A549 (cell line): ENCODE measurements at regions not wholly inside any gene's neighbourhood (a gene's known extent, or its start where the extent isn't known, plus 50 kb on each side); places are given as distances from the start of the nearest gene placed in this dataset.

Source experiments
- ATAC-seq, 2 experiments: fragments of 200-7000 bp in 1 of 2; fragments of >200 bp in 1 of 2; cut with Nextera tagmentation in 1 of 2; cut with Tn5 transposase in 1 of 2; 3 replicates each; pipeline versions ENCODE4 v1.8.0 to v1.9.1; 2018 to 2020; ENCODE audit warnings: mild to moderate bottlenecking in 1 of 2, moderate library complexity in 1 of 2
- CTCF ChIA-PET: fragments of 300-600 bp; sonication (Branson Sonifier 250); formaldehyde crosslinking; extraction: SDS; loops from one replicate; lab custom pipeline; 2021; ENCODE audit warnings: antibody characterized with exemption, inconsistent platforms; lab: Yijun Ruan, JAX
- POLR2A ChIA-PET: fragments of 350-600 bp; formaldehyde crosslinking; extraction: SDS; loops from one replicate; lab custom pipeline; 2021; ENCODE audit warnings: antibody characterized with exemption, inconsistent platforms; lab: Yijun Ruan, JAX
- DNase-seq, 2 experiments: peaks; one replicate each; pipeline versions ENCODE4 v3.0.0 to v3.0.0-alpha.2; 2011 to 2016; ENCODE audit warnings: low read depth in 1 of 2, low spot score in 1 of 2
- FAIRE-seq: peaks from 2 replicates; lab custom pipeline; 2011; peaks lifted over from hg19 to GRCh38; lab: Jason Lieb, UNC
- H3K27ac ChIP-seq, 2 experiments: fragments of >200 bp; sonication (Bioruptor Twin); formaldehyde crosslinking; 3 replicates each; pipeline ENCODE4 v1.5.1; 2016 to 2017
- H3K4me1 ChIP-seq: fragments of >200 bp; sonication (Bioruptor Twin); formaldehyde crosslinking; 3 replicates; pipeline ENCODE4 v1.6.1; 2016
- H3K4me2 ChIP-seq: fragments of >200 bp; sonication (Bioruptor Twin); formaldehyde crosslinking; 3 replicates; pipeline ENCODE4 v1.6.1; 2016
- H3K4me3 ChIP-seq: fragments of >200 bp; sonication (Bioruptor Twin); formaldehyde crosslinking; 3 replicates; pipeline ENCODE4 v1.5.1; 2016
- H3K9me3 ChIP-seq: fragments of >200 bp; sonication (Bioruptor Twin); formaldehyde crosslinking; 3 replicates; pipeline ENCODE4 v1.6.1; 2016
- CHD2 ChIP-seq: fragments of 150-350 bp; IDR thresholded peaks from 2 replicates; pipeline ENCODE4 v1.6.1; 2014; ENCODE audit warnings: low read length; ENCODE audit not compliant: partially characterized antibody
- CTCF ChIP-seq: fragments of >200 bp; sonication (Bioruptor Twin); formaldehyde crosslinking; IDR thresholded peaks from 3 replicates; pipeline ENCODE4 v1.5.1; 2016
- EP300 ChIP-seq, 2 experiments: fragments of >200 bp; sonication (Bioruptor Twin); formaldehyde crosslinking; IDR thresholded peaks; 2 replicates in 1 of 2; 3 replicates in 1 of 2; pipeline ENCODE4 v1.6.1; 2016 to 2017
- ESRRA ChIP-seq: fragments of 150-350 bp; IDR thresholded peaks from 2 replicates; pipeline ENCODE4 v1.6.1; 2014; ENCODE audit warnings: mild to moderate bottlenecking, low read length, borderline replicate concordance
- FOSB ChIP-seq: fragments of 250-450 bp; sonication (Bioruptor Pico); IDR thresholded peaks from 2 replicates; pipeline ENCODE4 v1.5.0; 2020; ENCODE audit warnings: mild to moderate bottlenecking, moderate library complexity
- FOSL2 ChIP-seq, 2 experiments: fragments of 450-650 bp in 1 of 2; fragments of >200 bp in 1 of 2; sonication (Bioruptor Twin) in 1 of 2; formaldehyde crosslinking; IDR thresholded peaks; 2 replicates each; pipeline versions ENCODE4 v1.5.0 to v1.6.1; 2016 to 2020; ENCODE audit warnings: mild to moderate bottlenecking in 1 of 2, moderate library complexity in 1 of 2
- FOXS1 ChIP-seq: fragments of 250-450 bp; sonication (Bioruptor Pico); IDR thresholded peaks from 2 replicates; pipeline ENCODE4 v1.5.0; 2020; ENCODE audit warnings: mild to moderate bottlenecking, moderate library complexity
- HDAC2 ChIP-seq: fragments of 200-600 bp; sonication (generic); IDR thresholded peaks from 2 replicates; pipeline ENCODE4 v1.6.1; 2016
- HES2 ChIP-seq: fragments of >200 bp; sonication (Bioruptor Twin); formaldehyde crosslinking; IDR thresholded peaks from 2 replicates; pipeline ENCODE4 v1.6.1; 2016
- HEYL ChIP-seq: fragments of 250-450 bp; sonication (Bioruptor Pico); IDR thresholded peaks from 2 replicates; pipeline ENCODE4 v1.8.0; 2021; ENCODE audit warnings: mild to moderate bottlenecking, moderate library complexity
- HOXA7 ChIP-seq: fragments of 250-450 bp; sonication (Bioruptor Pico); IDR thresholded peaks from 2 replicates; pipeline ENCODE4 v1.5.0; 2020; ENCODE audit warnings: mild to moderate bottlenecking, moderate library complexity
- JUN ChIP-seq, 2 experiments: fragments of >200 bp; sonication (Bioruptor Twin); formaldehyde crosslinking; IDR thresholded peaks; 2 replicates in 1 of 2; 3 replicates in 1 of 2; pipeline ENCODE4 v1.6.1; 2016 to 2017
- KDM5A ChIP-seq: fragments of 200-600 bp; sonication (generic); IDR thresholded peaks from 2 replicates; pipeline ENCODE4 v1.6.1; 2016; ENCODE audit warnings: antibody characterized with exemption, mild to moderate bottlenecking
- MAZ ChIP-seq: fragments of 150-350 bp; IDR thresholded peaks from 2 replicates; pipeline ENCODE4 v1.6.1; 2014; ENCODE audit warnings: antibody characterized with exemption, low read depth, low read length, borderline replicate concordance
- MYC ChIP-seq: IDR thresholded peaks from 2 replicates; pipeline ENCODE4 v1.6.1; 2012; ENCODE audit warnings: mild to moderate bottlenecking, inconsistent platforms, low read length, improper control_type of control experiment, borderline replicate concordance
- NR3C1 ChIP-seq: fragments of >200 bp; sonication (Bioruptor Twin); formaldehyde crosslinking; IDR thresholded peaks from 3 replicates; pipeline ENCODE4 v1.6.1; 2017
- PHF8 ChIP-seq: fragments of 200-600 bp; sonication (generic); IDR thresholded peaks from 2 replicates; pipeline ENCODE4 v1.6.1; 2016; ENCODE audit warnings: low read depth, mild to moderate bottlenecking, antibody characterized with exemption, moderate library complexity, borderline replicate concordance
- SREBF2 ChIP-seq: fragments of 450-650 bp; IDR thresholded peaks from 2 replicates; pipeline ENCODE4 v1.6.1; 2014; ENCODE audit warnings: mild to moderate bottlenecking, moderate library complexity
- TFCP2L1 ChIP-seq: fragments of 250-450 bp; sonication (Bioruptor Pico); IDR thresholded peaks from 2 replicates; pipeline ENCODE4 v1.5.0; 2021; ENCODE audit warnings: mild to moderate bottlenecking
- ZFP36 ChIP-seq: fragments of 450-650 bp; IDR thresholded peaks from 2 replicates; pipeline ENCODE4 v1.6.1; 2014; ENCODE audit warnings: borderline replicate concordance; ENCODE audit not compliant: partially characterized antibody
- WGBS: methylation state at CpG from one replicate; pipeline ENCODE4 v1.1.6; 2017; ENCODE audit errors: missing lambda C conversion rate; 5-methylcytosine and 5-hydroxymethylcytosine counted together

- no peak for TF ChIP-seq FOSL2 (IDR thresholded peaks at IDR 0.05)
- TF ChIP-seq FOSL2 (CRISPR knock-in tag; IDR thresholded peaks at IDR 0.05), result no peak
- TF ChIP-seq ZFP36, result no peak
Measured at GRCh38 chr16:82360024-82360783, 190.2 kb upstream of the MPHOSPH6 start (continued).

GRCh38 chr16:82358606-82359221 is 188.7 kb upstream of the MPHOSPH6 start:
- CTCF ChIA-PET, result no interaction called here
- no peak for DNase-seq
- WGBS, result 13% methylated on average over 7 of the region's 7 CpGs
- TF ChIP-seq HES2, result no peak
- TF ChIP-seq TFCP2L1 (CRISPR knock-in tag), result no peak
- TF ChIP-seq CTCF, result no peak
- no peak for TF ChIP-seq SREBF2
- TF ChIP-seq CHD2, result no peak
- TF ChIP-seq FOSL2 (IDR thresholded peaks at IDR 0.05), result no peak
- no peak for TF ChIP-seq FOSL2 (CRISPR knock-in tag; IDR thresholded peaks at IDR 0.05)
- Histone ChIP-seq H3K27ac (no peak overlapping the region), H3K4me1 (no peaks in the 10 kb centered on the region), H3K4me3 (no peak overlapping the region), H3K4me2 (no peak overlapping the region), H3K9me3 (no peaks in the 10 kb centered on the region)
- POLR2A ChIA-PET, result no interaction called here
- no peak for FAIRE-seq
- no peak for ATAC-seq

- Histone ChIP-seq H3K27ac (no peak overlapping the region), H3K4me1 (no peaks in the 10 kb centered on the region), H3K4me3 (no peak overlapping the region), H3K4me2 (no peak overlapping the region), H3K9me3 (no peaks in the 10 kb centered on the region)
- CTCF ChIA-PET, result no interaction called here
- DNase-seq (no peak), FAIRE-seq (no peak), ATAC-seq (no peak)
- 15% methylated on average over 3 of the region's 3 CpGs for WGBS
- TF ChIP-seq PHF8, result no peak
- POLR2A ChIA-PET, result no interaction called here
Measured at GRCh38 chr16:82358161-82358560, 188.1 kb upstream of the MPHOSPH6 start.

GRCh38 chr16:82357237-82357636 is 187.2 kb upstream of the MPHOSPH6 start:
- ChIA-PET POLR2A (no interaction called here), CTCF (no interaction called here)
- TF ChIP-seq MYC (no peak), TFCP2L1 (CRISPR knock-in tag) (no peak), CHD2 (no peak), KDM5A (no peak), NR3C1 (no peak), HEYL (CRISPR knock-in tag) (no peak), FOXS1 (CRISPR knock-in tag) (no peak), HDAC2 (no peak), FOSB (CRISPR knock-in tag) (no peak), JUN (IDR thresholded peaks at IDR 0.05) (no peak), MAZ (no peak), EP300 (IDR thresholded peaks at IDR 0.05) (no peak), HOXA7 (CRISPR knock-in tag) (no peak), ESRRA (no peak), HES2 (no peak)
- FAIRE-seq (no peak), DNase-seq (no peak), ATAC-seq (no peak)
- Histone ChIP-seq H3K4me1 (no peaks in the 10 kb centered on the region), H3K4me3 (no peak overlapping the region), H3K4me2 (no peak overlapping the region), H3K9me3 (no peaks in the 10 kb centered on the region), H3K27ac (no peak overlapping the region)
- WGBS, result 3% methylated on average over 4 of the region's 4 CpGs
